Neuron (in vitro differentiated cells): ENCODE measurements at regions not wholly inside any gene's neighbourhood (a gene's known extent, or its start where the extent isn't known, plus 50 kb on each side); places are given as distances from the start of the nearest gene placed in this dataset.

Experiments used
- H2AFZ ChIP-seq: one replicate; pipeline ENCODE4 v1.6.1; 2013; ENCODE audit warnings: low read depth, mild to moderate bottlenecking, inconsistent platforms, low read length, moderate library complexity
- H3K27me3 ChIP-seq: one replicate; pipeline ENCODE4 v1.6.1; 2013; ENCODE audit warnings: low read length; ENCODE audit not compliant: insufficient read depth
- H3K36me3 ChIP-seq: one replicate; pipeline ENCODE4 v1.6.1; 2013; ENCODE audit warnings: low read length; ENCODE audit not compliant: insufficient read depth
- H3K4me1 ChIP-seq: one replicate; pipeline ENCODE4 v1.6.1; 2013; ENCODE audit warnings: low read length; ENCODE audit not compliant: insufficient read depth
- H3K4me3 ChIP-seq: 2 replicates; pipeline ENCODE4 v1.5.1; 2013; ENCODE audit warnings: mild to moderate bottlenecking, low read length, moderate library complexity
- H3K9me3 ChIP-seq: one replicate; pipeline ENCODE4 v1.6.1; 2013; ENCODE audit warnings: low read length

DNA sequence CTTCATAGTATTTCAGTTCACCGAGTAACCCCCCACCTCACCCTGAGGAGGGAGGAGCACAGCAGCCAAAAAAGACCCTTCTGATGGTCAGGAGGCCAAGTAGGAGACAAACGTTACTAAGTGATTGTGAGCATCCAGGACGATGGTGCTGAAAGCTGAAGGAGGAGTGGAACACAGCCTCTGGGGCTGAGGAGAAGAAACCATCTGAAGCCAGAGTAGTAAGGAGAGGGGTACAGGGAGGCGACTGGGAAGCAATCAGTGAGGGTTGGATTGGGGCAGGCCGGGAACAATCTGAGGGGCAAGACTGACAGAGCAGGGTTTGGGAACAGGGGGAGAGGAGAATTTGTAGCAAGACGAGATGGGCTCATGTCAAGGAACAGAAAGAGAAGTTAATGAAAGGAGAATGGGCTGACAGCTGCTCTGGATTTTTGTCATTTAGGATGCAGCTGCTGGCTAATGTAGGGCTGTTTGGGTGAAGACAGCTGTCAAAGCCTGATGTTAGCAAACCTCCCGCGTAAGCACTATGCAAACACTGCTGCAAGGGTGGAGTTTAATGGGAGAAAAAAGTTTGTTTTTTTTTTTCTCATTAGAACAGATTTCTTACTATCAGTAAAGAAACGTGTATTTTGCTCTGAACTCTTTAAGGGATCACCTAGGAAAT is 622.2 kb downstream of the EDEM1 start:
- Histone ChIP-seq H3K4me3 (no peak overlapping the region), H3K27me3 (no peaks in the 10 kb centered on the region), H3K36me3 (no peaks in the 10 kb centered on the region), H2AFZ (no peak overlapping the region), H3K9me3 (no peaks in the 10 kb centered on the region), H3K4me1 (no peaks in the 10 kb centered on the region)

DNA sequence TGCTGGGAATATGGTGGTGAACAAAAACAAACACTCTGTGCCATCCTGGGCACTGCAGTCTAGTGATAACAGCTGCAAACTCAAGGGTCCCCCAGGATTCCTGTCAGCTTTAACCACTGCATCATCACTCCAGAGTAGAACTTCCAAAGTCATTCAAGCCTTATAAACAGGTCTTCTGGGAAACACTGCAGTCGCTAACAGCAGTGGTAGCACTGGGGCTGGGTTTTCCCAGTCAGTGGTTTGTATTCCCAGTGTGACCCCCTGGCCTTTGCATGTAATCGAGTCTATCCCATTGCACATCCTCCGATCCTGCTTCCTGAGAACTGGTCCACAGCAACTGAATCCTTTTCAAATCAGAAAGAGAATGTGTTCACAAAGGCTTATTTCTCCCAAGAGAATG is 623.5 kb downstream of the EDEM1 start:
- no peak overlapping the region for H3K4me3 ChIP-seq

DNA sequence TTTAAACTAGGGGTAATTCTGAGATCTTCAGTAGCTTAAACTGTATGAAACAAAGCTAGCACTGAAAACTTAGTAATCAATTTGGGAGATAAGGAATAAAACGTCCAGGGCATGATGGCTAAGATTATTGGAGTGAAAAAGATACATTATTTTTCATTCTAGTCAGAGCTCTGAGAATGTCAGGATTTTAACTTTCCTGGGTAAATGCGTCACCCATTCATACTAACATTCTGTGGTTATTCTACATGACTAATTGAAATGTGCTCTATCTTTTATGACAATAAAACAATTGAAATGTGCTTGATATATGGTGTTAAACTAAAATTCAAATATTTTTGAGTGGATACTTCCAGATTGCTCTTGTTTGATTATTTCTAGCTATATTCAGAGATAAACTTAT is 626.0 kb downstream of the EDEM1 start:
- H3K4me1 ChIP-seq, result no peaks in the 10 kb centered on the region
- H2AFZ ChIP-seq, result no peak overlapping the region
- H3K27me3 ChIP-seq, result no peaks in the 10 kb centered on the region
- no peaks in the 10 kb centered on the region for H3K9me3 ChIP-seq
- no peaks in the 10 kb centered on the region for H3K36me3 ChIP-seq
- no peak overlapping the region for H3K4me3 ChIP-seq

More for the DNA sequence above, 623.5 kb downstream of the EDEM1 start:
- H2AFZ ChIP-seq, result no peak overlapping the region
- H3K36me3 ChIP-seq, result no peaks in the 10 kb centered on the region
- H3K27me3 ChIP-seq, result no peaks in the 10 kb centered on the region
- no peaks in the 10 kb centered on the region for H3K4me1 ChIP-seq
- H3K9me3 ChIP-seq, result no peaks in the 10 kb centered on the region

DNA sequence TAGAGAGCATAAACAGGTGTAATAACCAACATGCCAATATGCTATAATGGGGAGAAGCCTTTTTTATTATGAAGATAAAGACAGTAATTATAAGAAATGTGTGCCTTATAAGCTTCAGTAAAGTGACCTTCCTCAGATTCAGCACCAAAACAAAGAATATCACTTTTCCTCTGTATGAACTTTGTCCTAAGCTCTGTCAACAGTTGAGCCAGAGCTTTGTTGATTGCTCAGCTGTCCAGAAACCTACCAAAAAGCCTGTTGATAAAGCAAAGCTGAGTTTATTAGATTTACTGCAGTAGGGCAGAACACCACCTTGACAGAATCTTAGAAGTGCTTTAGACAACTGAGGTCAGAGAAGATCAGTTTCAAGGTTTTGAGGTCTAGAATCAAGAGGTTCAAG is 635.3 kb downstream of the EDEM1 start:
- H3K36me3 ChIP-seq, result no peaks in the 10 kb centered on the region
- no peaks in the 10 kb centered on the region for H3K4me1 ChIP-seq
- no peak overlapping the region for H2AFZ ChIP-seq
- no peaks in the 10 kb centered on the region for H3K27me3 ChIP-seq
- H3K4me3 ChIP-seq, result no peak overlapping the region
- H3K9me3 ChIP-seq, result no peaks in the 10 kb centered on the region

DNA sequence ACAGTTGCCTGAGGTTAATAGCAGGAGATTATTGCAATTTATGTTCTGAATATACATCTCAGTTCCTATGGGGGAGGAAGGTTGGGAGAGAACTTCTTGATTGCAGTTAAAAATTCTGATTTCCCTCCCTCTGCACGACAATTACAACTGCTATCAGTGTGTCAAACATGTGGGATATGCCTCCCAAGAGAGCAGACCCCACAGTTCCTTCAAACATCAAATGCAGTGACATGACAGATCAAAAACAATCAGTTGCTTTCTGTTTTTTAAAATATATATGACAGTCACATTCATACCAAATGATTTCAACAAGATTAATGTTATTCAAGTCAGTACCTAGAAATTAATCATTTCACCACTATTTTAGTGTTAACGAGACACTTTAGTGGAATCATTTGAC is 639.0 kb downstream of the EDEM1 start:
- no peak overlapping the region for H3K4me3 ChIP-seq

DNA sequence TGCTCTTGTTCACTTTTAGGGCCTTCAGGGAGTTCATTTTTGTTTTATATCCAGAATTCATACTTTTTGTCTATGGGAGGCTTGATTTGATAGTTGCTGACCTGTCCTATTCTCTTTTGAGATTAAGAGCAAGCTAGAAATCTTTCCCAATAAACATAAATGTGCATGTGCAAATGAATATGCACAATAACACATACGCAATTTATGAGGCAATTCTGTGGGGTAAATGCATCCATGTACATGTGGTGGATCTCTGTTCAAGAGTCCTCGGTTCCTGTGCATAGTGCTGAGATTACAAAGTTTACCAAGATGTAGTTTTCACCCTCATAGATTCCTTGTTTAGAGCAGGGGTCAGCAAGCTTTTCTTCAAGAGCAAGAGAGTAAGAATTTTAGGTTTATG is 640.7 kb downstream of the EDEM1 start:
- Histone ChIP-seq H3K9me3 (no peaks in the 10 kb centered on the region), H3K4me3 (no peak overlapping the region), H2AFZ (no peak overlapping the region), H3K4me1 (no peaks in the 10 kb centered on the region), H3K36me3 (no peaks in the 10 kb centered on the region), H3K27me3 (no peaks in the 10 kb centered on the region)

More for the DNA sequence above, 639.0 kb downstream of the EDEM1 start:
- no peaks in the 10 kb centered on the region for H3K9me3 ChIP-seq
- no peaks in the 10 kb centered on the region for H3K36me3 ChIP-seq
- no peak overlapping the region for H2AFZ ChIP-seq
- H3K4me1 ChIP-seq, result no peaks in the 10 kb centered on the region
- H3K27me3 ChIP-seq, result no peaks in the 10 kb centered on the region

DNA sequence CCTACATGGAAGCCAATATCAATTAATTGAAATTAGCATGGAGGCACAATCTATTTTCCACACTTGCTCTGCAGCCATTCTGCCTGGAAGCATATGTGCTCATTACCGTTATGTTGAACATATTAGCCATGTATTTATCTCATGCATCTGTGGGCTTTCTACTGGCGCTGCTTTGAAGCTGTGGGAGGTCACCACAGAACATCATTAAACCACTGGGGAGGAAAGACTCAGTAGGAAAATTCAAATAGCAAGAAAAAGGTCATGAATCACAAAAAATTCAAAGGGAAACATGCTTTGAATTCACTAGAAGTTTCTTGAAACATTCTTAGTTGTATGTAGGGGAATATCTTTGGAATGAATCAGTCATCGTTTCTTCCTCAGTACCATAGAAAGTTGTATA is 652.5 kb downstream of the EDEM1 start:
- no peak overlapping the region for H3K4me3 ChIP-seq

DNA sequence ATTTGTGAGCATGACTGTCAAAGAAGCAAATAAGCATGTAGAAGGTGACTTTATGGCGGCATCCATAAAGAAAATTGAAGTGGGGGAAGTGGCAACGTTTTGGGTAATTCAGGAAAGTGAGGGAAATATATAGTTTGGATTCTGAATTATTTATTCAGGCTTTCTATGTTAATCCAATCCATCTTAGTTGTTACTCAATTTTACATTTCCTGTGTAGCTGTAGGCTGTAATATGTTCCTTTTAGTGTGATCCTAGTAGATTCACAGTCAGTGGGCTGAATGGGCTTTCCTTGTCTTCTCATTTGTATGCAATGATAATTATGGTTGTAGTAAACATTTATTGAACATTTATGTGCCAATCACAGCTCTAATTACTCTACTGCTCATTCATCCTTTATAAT is 654.1 kb downstream of the EDEM1 start:
- Histone ChIP-seq H2AFZ (no peak overlapping the region), H3K27me3 (no peaks in the 10 kb centered on the region), H3K36me3 (no peaks in the 10 kb centered on the region), H3K4me1 (no peaks in the 10 kb centered on the region), H3K9me3 (no peaks in the 10 kb centered on the region), H3K4me3 (no peak overlapping the region)

More for the DNA sequence above, 652.5 kb downstream of the EDEM1 start:
- Histone ChIP-seq H3K27me3 (no peaks in the 10 kb centered on the region), H3K4me1 (no peaks in the 10 kb centered on the region), H2AFZ (no peak overlapping the region), H3K36me3 (no peaks in the 10 kb centered on the region), H3K9me3 (no peaks in the 10 kb centered on the region)

DNA sequence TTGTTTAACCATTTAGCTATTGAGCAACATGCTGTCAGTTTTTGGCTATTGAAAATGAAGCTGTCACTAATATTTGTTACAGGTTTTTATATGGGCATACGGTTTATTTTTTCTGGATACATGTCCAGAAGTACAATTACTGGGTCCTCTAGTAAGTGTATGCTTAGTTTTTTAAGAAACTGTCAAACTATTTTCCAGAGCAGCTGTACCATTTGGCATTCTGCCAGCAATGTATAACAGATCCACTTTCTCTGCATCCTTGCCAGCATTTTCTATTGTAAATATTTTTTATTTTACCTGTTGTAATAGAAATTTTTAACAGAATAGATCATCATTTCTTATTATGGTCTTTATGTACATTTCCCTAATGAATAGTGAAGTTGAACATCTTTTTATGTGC is 658.8 kb downstream of the EDEM1 start:
- Histone ChIP-seq H3K27me3 (no peaks in the 10 kb centered on the region), H3K36me3 (no peaks in the 10 kb centered on the region), H3K4me1 (no peaks in the 10 kb centered on the region), H2AFZ (no peak overlapping the region), H3K9me3 (no peaks in the 10 kb centered on the region), H3K4me3 (no peak overlapping the region)

DNA sequence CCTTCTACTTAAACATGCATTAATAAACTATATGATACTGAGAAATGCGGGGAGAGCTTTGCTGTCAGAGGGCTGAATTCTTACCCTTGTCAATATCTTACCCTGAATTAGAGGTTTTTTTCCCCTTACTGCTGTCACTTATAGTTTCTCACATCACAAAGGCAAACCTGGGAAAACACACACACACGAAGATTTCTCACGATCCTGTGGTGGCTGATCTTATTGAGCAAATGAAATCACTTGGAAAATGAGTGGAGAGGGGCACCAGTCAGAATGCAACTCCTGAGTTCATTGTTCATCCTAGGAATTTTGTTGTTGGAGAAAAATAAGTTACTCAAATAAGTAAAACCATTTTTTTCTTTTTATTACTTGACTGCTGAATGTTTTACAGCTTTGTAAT is 673.6 kb downstream of the EDEM1 start:
- H3K36me3 ChIP-seq, result no peaks in the 10 kb centered on the region
- no peaks in the 10 kb centered on the region for H3K9me3 ChIP-seq
- no peak overlapping the region for H3K4me3 ChIP-seq
- no peak overlapping the region for H2AFZ ChIP-seq
- H3K4me1 ChIP-seq, result no peaks in the 10 kb centered on the region
- no peaks in the 10 kb centered on the region for H3K27me3 ChIP-seq

DNA sequence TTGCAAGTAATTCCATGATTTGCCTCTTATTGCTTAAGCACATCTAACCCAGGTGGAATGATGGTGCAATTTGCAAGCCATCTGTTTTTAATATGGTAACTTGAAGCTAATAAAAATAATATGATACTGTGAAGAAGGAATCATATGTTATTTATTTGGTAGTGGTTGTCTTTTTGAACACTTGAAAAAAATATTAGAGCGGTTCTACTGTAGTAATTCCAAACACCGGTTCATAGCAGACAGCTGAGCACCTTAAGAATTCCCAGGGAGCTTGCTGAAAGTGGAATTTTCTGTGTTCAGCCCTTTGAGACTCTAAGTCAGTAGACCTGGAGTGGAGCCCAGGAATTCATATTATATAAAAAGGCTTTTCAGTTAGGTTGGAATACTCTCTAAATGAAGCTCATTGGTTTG is 687.4 kb downstream of the EDEM1 start:
- H3K27me3 ChIP-seq, result no peaks in the 10 kb centered on the region
- H2AFZ ChIP-seq, result no peak overlapping the region
- H3K4me3 ChIP-seq, result no peak overlapping the region
- no peaks in the 10 kb centered on the region for H3K4me1 ChIP-seq
- no peaks in the 10 kb centered on the region for H3K9me3 ChIP-seq
- no peaks in the 10 kb centered on the region for H3K36me3 ChIP-seq

DNA sequence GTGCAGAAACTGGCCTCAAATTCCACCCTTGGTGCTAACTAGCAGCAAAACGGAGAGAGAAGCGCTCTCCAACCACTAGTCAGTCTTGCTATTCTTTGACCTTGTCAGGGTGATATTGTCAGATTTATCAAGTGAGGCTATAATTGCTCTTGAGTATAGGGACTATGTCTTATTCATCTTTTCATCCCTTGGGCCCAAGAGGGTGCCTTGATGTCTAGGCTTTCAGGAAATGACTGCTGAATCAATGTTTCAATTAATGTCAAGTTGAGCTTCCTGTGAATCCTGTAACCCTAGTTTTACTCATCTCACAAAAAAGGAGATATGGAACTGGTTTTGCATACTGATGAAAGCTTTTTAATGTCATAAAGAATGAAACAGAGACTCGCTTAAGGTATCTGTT is 701.3 kb downstream of the EDEM1 start:
- Histone ChIP-seq H3K4me3 (no peak overlapping the region), H3K9me3 (no peaks in the 10 kb centered on the region), H2AFZ (no peak overlapping the region), H3K27me3 (no peaks in the 10 kb centered on the region), H3K36me3 (no peaks in the 10 kb centered on the region), H3K4me1 (no peaks in the 10 kb centered on the region)

DNA sequence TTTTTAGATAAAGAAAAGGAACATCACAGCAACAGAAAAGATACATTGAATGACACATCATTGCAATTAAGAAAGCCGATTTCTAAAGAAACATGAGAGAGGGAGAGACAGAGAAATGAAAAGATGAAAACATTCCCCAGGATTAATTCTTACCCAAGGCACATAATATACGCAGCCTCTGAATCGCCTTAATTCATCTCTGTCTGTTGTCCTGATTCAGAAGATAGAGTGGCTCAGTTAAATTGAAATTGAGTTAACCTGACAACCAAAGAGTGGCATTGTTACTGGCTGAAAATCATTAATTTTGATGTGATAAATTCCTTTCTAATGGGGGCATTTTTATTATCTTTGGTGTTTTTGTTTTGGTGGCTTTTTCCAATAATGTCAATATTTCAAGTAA is 701.9 kb downstream of the EDEM1 start:
- Histone ChIP-seq H2AFZ (no peak overlapping the region), H3K4me1 (no peaks in the 10 kb centered on the region), H3K4me3 (no peak overlapping the region), H3K36me3 (no peaks in the 10 kb centered on the region), H3K27me3 (no peaks in the 10 kb centered on the region), H3K9me3 (no peaks in the 10 kb centered on the region)

DNA sequence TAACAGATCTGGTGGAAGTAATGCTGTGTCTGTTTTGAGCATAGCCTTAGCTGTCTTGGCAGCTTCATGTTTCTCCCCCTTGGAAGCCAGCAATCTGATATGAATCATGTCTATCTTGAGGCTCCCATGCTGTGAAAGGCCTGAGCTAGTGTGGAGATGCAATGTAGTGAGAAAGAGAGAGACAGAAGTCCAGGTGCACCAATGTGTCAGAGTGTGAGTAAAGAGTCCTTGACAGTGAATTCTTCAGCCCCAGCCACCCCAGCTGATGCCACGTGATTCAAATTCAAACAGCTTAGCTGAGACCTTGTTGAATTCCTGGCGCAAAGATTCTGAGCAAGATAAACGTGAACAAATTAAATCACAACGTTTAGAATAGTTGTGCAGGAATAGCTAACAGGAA is 704.2 kb downstream of the EDEM1 start:
- no peaks in the 10 kb centered on the region for H3K27me3 ChIP-seq
- H3K9me3 ChIP-seq, result no peaks in the 10 kb centered on the region
- H2AFZ ChIP-seq, result no peak overlapping the region
- H3K4me1 ChIP-seq, result no peaks in the 10 kb centered on the region
- no peaks in the 10 kb centered on the region for H3K36me3 ChIP-seq
- no peak overlapping the region for H3K4me3 ChIP-seq
